Upper lobe of left lung (tissue), 6 donors: ENCODE measurements at regions not wholly inside any gene's neighbourhood (a gene's known extent, or its start where the extent isn't known, plus 50 kb on each side); places are given as distances from the start of the nearest gene placed in this dataset.

Experiments used
- ATAC-seq, 2 donors: fragments of 200-7000 bp; cut with Tn5 transposase; one replicate each; pipeline ENCODE4 v1.9.1; 2022; ENCODE audit warnings: mild to moderate bottlenecking in 2 of 2, moderate library complexity in 2 of 2; ENCODE audit not compliant: low FRiP score in 2 of 2
- DNase-seq, 2 donors: peaks; one replicate each; pipeline ENCODE4 v3.0.0-alpha.2; 2019 to 2020
- H3K27ac ChIP-seq, 4 donors: fragments of 200-600 bp; sonication (generic); one replicate each; pipeline ENCODE4 v1.5.1; 2016 to 2019
- H3K27me3 ChIP-seq, 4 donors: fragments of 200-600 bp; sonication (generic); one replicate each; pipeline ENCODE4 v1.5.1; 2017 to 2019
- H3K36me3 ChIP-seq, 4 donors: fragments of 200-600 bp; sonication (generic); one replicate each; pipeline ENCODE4 v1.5.1; 2016 to 2019
- H3K4me1 ChIP-seq, 4 donors: fragments of 200-600 bp; sonication (generic); one replicate each; pipeline ENCODE4 v1.5.1; 2018 to 2019
- H3K4me3 ChIP-seq, 4 donors: fragments of 200-600 bp; sonication (generic); one replicate each; pipeline ENCODE4 v1.5.1; 2017 to 2019; ENCODE audit warnings: mild to moderate bottlenecking in 2 of 4, moderate library complexity in 1 of 4
- H3K9me3 ChIP-seq, 4 donors: fragments of 200-600 bp; sonication (generic); one replicate each; pipeline ENCODE4 v1.5.1; 2018 to 2019
- CTCF ChIP-seq, 6 experiments: fragments of 450-650 bp in 4 of 6; fragments of 200-600 bp in 2 of 6; sonication (generic) in 2 of 6; IDR thresholded peaks; one replicate each; pipeline ENCODE4 v1.5.1; 2016 to 2019; ENCODE audit warnings: antibody characterized with exemption in 6 of 6
- EP300 ChIP-seq, 4 donors: sonication (generic); formaldehyde crosslinking; IDR thresholded peaks; one replicate each; pipeline ENCODE4 v1.5.1; 2017; ENCODE audit warnings: antibody characterized with exemption in 4 of 4, control low read depth in 2 of 4
- POLR2A ChIP-seq, 4 donors: fragments of 450-650 bp; IDR thresholded peaks; one replicate each; pipeline ENCODE4 v1.5.1; 2016 to 2017; ENCODE audit warnings: antibody characterized with exemption in 4 of 4, mild to moderate bottlenecking in 2 of 4
- POLR2AphosphoS5 ChIP-seq, 2 donors: sonication (generic); formaldehyde crosslinking; IDR thresholded peaks; one replicate each; pipeline ENCODE4 v1.5.1; 2017; ENCODE audit warnings: antibody characterized with exemption in 2 of 2
- WGBS, 2 donors: methylation state at CpG; one replicate each; pipeline ENCODE4 v1.1.5; 2017 to 2018; 5-methylcytosine and 5-hydroxymethylcytosine counted together
- donor health status: DM: no; HTN: no; CAD: no; lungs with moderate emphysema.
- donor health status: DM: no; HTN: yes; CAD: no; lungs with severe emphysema.

- 68 to 71% methylated on average over 3 of the region's 3 CpGs for WGBS, 2 donors
- Histone ChIP-seq H3K4me3 (no peak overlapping the region), H3K36me3 (no peaks in the 10 kb centered on the region), H3K4me1 (no peaks in the 10 kb centered on the region), H3K9me3 (no peaks in the 10 kb centered on the region), H3K27me3 (no peaks in the 10 kb centered on the region), H3K27ac (no peak overlapping the region)
- ATAC-seq (no peak), DNase-seq (no peak)
- TF ChIP-seq POLR2AphosphoS5 (IDR thresholded peaks at IDR 0.05): no peak
- no peak for TF ChIP-seq CTCF (IDR thresholded peaks at IDR 0.05)
- TF ChIP-seq EP300 (IDR thresholded peaks at IDR 0.05): no peak
- TF ChIP-seq POLR2A (IDR thresholded peaks at IDR 0.05): no peak
Observed at GRCh38 chr2:7570247-7570646, 653.0 kb downstream of the RNF144A start.

GRCh38 chr2:7571701-7572100, 654.5 kb downstream of the RNF144A start:
- no peaks in the 10 kb centered on the region for H3K4me1 ChIP-seq
- no peak for TF ChIP-seq POLR2AphosphoS5 (IDR thresholded peaks at IDR 0.05)
- TF ChIP-seq POLR2A (IDR thresholded peaks at IDR 0.05): no peak
- DNase-seq: no peak
- no peaks in the 10 kb centered on the region for H3K36me3 ChIP-seq
- H3K4me3 ChIP-seq: no peak overlapping the region
- WGBS, 2 donors: 97 to 100% methylated on average over 1 of the region's 1 CpG
- no peak overlapping the region for H3K27ac ChIP-seq
- H3K27me3 ChIP-seq: no peaks in the 10 kb centered on the region
- no peak for ATAC-seq
- H3K9me3 ChIP-seq: no peaks in the 10 kb centered on the region

GRCh38 chr2:7572450-7572849, 655.2 kb downstream of the RNF144A start:
- H3K27me3 ChIP-seq: no peaks in the 10 kb centered on the region
- H3K27ac ChIP-seq: no peak overlapping the region
- TF ChIP-seq CTCF (IDR thresholded peaks at IDR 0.05): no peak
- TF ChIP-seq EP300 (IDR thresholded peaks at IDR 0.05): no peak
- TF ChIP-seq POLR2AphosphoS5 (IDR thresholded peaks at IDR 0.05): no peak
- no peak for TF ChIP-seq POLR2A (IDR thresholded peaks at IDR 0.05)
- H3K36me3 ChIP-seq: no peaks in the 10 kb centered on the region
- no peak for ATAC-seq
- DNase-seq: no peak
- no peak overlapping the region for H3K4me3 ChIP-seq
- peaks cover 0 to under 1% (median 0%) of the 10 kb centered on the region in 4 donors for H3K9me3 ChIP-seq
- H3K4me1 ChIP-seq: no peaks in the 10 kb centered on the region
- 76 to 77% methylated on average over 7 of the region's 7 CpGs for WGBS, 2 donors

- Histone ChIP-seq H3K27ac (no peak overlapping the region), H3K9me3 (peaks cover 0 to 8% (median 5%) of the 10 kb centered on the region in 4 donors), H3K4me1 (no peaks in the 10 kb centered on the region), H3K36me3 (no peaks in the 10 kb centered on the region), H3K4me3 (no peak overlapping the region), H3K27me3 (no peaks in the 10 kb centered on the region)
- 58 to 70% methylated on average over 6 of the region's 6 CpGs for WGBS, 2 donors
- no peak for ATAC-seq
- TF ChIP-seq EP300 (IDR thresholded peaks at IDR 0.05): no peak
- TF ChIP-seq POLR2AphosphoS5 (IDR thresholded peaks at IDR 0.05): no peak
- TF ChIP-seq CTCF (IDR thresholded peaks at IDR 0.05): no peak
- TF ChIP-seq POLR2A (IDR thresholded peaks at IDR 0.05): no peak
- no peak for DNase-seq
Observed at GRCh38 chr2:7573166-7573825, 656.1 kb downstream of the RNF144A start.

DNA sequence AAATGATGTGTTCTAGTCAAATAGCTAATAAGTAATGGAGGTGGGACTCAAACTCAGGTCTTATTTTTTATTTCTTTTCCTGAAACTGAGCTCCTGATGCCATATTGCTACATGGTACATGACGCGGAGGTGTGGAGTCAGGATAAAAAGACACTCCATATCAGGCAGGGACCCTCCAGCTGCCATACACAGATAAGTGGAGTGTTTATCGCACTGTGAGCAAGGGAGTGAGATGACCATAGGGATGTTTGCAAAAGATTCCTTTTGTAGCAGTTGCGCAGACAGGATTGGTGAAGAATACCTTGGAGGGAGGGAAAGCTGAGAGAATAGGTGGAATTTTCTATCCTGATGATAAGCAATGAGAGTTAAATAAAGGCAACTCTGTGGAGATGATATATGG, 657.2 kb downstream of the RNF144A start:
- H3K4me3 ChIP-seq: no peak overlapping the region
- no peak overlapping the region for H3K27ac ChIP-seq
- TF ChIP-seq POLR2AphosphoS5 (IDR thresholded peaks at IDR 0.05) (no peak), EP300 (IDR thresholded peaks at IDR 0.05) (no peak), POLR2A (IDR thresholded peaks at IDR 0.05) (no peak), CTCF (IDR thresholded peaks at IDR 0.05) (no peak)
- H3K4me1 ChIP-seq: no peaks in the 10 kb centered on the region
- no peaks in the 10 kb centered on the region for H3K27me3 ChIP-seq
- no peak for DNase-seq
- H3K36me3 ChIP-seq: no peaks in the 10 kb centered on the region
- ATAC-seq: no peak
- peaks cover 0 to 8% (median 5%) of the 10 kb centered on the region in 4 donors for H3K9me3 ChIP-seq
- WGBS, 2 donors: 65 to 83% methylated on average over 4 of the region's 4 CpGs
